Fibroblast of gingiva (primary cell): ENCODE measurements at regions not wholly inside any gene's neighbourhood (a gene's known extent, or its start where the extent isn't known, plus 50 kb on each side); places are given as distances from the start of the nearest gene placed in this dataset.
"Not testable (repeated sequence)": the region's sequence is repeated elsewhere in the genome, so short reads cannot be mapped to it uniquely, and the experiment has no call there.

ENCODE experiments used
- DNase-seq: peaks from one replicate; pipeline ENCODE4 v3.0.0-alpha.2; 2011; ENCODE audit warnings: low read depth

DNA sequence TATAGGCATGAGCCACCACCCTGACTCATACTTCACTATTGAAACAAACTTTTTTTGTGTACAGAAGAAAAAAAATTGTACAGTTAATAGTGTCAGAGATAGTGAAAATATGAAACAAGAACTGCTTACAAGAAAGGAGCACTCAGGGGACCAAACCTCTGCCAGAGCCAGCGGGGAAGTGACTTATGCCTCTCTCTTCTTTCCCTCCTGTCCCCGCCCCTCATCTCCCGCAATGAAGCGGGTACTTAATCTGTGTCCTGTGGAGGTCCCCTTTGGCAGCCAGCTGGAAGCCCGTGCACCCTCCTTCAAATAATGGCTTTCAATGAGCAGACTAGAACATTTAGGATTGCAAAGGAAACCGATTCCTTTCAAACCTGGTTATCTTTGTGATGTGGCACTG lies 51.5 kb downstream of the PPIAL4A start:
- DNase-seq = not testable (repeated sequence)

DNA sequence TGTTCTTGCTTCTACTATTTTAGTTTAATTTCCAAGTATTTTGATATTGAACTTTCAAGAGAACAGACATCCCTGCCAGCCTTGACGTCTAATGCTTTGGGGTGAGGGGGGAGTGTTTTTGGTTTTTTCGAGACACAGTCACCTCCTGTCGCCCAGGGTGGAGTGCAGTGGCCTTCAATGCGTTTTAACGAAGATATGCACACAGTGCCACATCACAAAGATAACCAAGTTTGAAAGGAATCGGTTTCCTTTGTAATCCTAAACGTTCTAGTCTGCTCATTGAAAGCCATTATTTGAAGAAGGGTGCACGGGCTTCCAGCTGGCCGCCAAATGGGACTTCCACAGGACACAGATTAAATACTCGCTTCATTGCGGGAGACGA lies 52.3 kb downstream of the PPIAL4A start:
- DNase-seq = not testable (repeated sequence)

DNA sequence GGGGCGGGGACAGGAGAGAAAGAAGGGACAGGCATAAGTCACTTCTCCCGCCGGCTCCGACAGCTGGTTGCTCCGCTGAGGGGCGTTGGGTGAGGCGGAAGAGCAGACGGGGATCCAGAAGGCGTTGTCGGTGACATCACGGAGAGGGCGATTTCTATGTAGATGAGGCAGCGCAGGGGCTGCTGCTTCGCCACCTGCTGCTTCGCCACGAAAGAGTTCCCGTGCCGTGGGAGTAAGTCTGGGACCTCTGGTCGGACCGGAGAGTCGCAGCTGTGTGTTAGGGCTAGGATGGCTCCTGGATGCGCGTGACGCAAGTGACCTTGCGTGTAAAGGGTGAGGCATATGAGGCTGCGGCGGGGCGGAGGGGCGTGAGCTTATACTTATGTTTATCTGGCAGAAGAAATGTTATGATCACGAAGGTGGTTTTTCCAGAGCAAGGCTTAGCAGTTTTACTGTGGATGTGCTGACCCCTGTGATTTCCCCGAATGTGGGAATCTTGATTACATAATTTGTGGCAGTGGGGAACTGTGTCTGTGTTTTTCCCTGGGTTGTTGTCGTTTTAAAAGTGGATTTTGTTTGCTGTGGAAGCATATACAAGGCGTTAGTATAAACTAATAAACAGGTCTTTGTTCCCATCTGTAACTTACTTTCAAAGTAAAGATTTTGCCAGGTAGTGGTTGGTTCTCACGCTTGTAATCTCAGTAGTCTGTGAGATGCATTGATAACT lies 52.8 kb downstream of the PPIAL4A start:
- not testable (repeated sequence) for DNase-seq

DNA sequence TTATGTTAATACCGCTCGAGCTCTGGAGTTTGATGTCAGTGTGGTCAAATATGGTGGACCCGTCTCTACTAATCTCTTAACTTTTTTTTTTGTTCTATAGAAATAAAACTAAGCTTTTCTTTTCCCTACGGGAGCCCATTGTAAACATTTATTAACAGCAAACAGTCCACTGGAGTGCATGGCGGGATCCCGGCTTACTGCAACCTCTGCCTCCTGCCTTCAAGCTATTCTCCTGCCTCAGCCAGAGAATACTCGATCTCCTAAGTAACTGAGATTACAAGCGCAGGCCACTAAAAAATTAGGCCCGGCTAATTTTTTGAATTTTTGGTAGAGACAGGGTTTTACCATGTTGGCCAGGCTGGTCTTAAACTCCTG lies 53.4 kb downstream of the PPIAL4A start:
- DNase-seq = not testable (repeated sequence)

GRCh38 chr1:120944691-120945090 lies 55.1 kb downstream of the PPIAL4A start:
- DNase-seq = not testable (repeated sequence)

DNA sequence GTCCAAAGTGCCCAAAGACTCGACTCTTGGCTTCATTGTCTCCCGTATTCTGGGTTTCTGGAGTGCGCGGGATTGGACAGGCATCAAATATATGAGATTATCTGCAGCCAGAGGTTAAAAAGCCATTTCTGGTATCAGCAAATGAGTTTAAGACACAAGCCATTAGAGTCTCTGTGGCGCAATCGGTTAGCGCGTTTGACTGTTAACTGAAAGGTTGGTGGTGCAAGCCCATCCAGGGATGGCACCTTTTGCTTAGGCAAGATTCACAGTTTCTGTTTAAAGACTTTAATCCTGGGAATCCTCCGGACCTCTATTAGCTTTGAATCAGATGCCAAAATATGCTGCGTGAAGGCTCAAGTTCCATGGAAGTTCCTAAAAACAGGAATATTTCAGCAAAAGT lies 55.6 kb downstream of the PPIAL4A start:
- DNase-seq = not testable (repeated sequence)

DNA sequence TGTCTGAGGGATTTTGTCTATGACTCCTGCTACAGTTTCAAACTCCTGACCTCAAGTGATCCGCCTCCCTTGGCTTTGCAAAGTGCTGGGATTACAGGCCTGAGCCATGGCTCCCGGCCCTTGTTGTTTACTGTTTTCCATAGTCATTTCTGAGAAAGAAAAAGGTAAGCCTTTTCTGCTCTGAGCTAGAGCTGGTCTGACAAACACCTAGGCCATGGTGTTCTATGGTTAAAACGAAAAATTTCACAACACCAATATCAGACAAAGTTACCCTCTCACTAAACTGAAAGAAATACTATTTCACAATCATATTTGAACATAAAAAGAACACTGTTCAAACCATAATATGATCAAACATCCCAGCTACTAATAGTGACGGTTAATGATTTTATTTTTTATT lies 57.5 kb downstream of the PPIAL4A start:
- not testable (repeated sequence) for DNase-seq

- DNase-seq = not testable (repeated sequence)
These were observed 60.2 kb downstream of the PPIAL4A start for GRCh38 chr1:120949724-120950123.

- not testable (repeated sequence) for DNase-seq
These were observed 61.1 kb downstream of the PPIAL4A start for GRCh38 chr1:120950633-120951032.

DNA sequence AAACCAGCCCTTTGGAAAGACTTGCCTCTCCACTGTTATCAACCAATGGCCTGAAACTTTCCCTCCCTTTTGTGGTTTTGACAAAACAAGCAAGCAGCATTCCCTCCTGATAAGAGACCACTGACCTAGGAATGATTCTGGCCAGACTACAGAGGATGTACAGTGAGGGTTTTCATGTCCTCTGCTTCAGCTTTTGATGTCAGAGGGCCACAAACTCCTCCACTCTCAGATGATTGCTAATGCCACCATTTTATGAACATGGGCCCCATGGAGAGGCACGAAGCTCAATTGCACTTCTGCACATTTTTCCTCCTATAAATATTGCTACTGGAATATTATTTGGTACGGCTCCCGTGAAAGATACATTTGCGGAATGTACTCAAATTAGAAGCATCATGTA lies 61.5 kb downstream of the PPIAL4A start:
- DNase-seq = not testable (repeated sequence)

DNA sequence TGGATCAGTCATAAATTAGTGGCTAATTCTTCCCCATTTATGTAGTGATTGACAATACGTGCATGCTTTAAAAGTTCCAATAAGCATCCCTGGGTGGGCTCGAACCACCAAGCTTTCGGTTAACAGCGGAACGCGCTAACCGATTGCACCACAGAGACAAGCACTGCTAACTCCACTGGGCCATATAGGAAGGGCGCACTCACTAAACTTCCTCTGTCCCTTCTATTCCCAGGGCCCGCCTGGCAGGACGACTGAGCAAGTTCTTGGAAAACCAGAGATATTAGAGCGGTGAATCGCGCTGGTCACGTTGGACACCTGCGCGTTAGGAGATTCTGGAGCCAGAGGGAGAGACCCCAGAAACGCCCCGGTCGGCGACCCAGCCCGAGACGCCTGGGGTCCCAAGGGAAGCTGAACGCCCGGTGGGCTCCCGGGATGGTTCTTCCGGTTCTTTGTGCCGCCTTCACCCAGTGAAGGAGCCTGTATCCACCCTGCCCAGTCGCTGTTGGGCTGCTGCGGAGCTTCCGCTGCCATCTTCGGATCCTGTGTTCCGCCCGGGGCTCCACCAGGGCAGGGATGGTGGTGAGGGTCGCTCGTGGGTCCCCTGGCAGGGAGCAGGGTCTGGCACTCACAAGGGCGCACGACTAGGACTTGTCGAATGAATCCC lies 62.8 kb downstream of the PPIAL4A start:
- not testable (repeated sequence) for DNase-seq

DNA sequence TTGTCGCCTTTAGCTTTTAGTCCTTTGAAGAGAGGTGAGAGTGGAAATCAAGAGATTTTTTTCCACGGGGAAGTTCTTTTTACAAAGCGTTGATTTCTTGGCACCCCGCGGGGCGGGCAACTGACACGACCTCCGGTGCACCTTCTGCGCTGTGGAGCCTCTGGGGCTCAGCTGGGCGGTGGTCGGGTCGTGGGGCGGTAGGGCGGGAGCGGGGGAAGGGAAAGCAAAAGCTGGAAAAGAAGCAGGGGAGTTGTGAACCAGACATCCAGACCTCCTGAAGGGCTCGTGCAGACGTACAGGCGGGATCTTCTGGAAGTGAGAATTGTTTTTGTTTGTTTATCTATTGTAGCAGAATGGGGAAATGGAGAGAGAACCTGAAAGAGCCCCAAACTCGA lies 63.3 kb downstream of the PPIAL4A start:
- not testable (repeated sequence) for DNase-seq

DNA sequence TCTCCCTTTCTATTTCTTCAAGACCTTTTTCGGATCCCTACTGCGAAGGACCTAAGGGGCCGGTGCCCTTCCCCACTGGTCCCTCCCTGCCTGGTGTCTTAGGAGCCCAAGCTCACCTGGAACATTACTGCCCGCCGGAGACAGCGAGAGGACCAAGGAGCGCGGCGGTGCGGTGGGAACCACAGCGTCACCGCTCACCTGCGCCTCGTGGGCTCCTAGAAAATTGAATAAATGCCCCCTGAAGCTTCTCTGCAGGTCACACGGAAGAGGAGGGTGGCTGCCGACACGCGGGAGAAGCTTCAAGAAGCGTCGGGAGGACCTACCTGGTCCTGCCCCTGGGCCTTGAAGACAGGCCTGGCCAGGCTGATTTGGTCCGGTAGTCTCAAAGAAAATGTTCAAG lies 65.2 kb downstream of the PPIAL4A start:
- DNase-seq = no peak

GRCh38 chr1:120955961-120956360 lies 66.4 kb downstream of the PPIAL4A start:
- not testable (repeated sequence) for DNase-seq

DNA sequence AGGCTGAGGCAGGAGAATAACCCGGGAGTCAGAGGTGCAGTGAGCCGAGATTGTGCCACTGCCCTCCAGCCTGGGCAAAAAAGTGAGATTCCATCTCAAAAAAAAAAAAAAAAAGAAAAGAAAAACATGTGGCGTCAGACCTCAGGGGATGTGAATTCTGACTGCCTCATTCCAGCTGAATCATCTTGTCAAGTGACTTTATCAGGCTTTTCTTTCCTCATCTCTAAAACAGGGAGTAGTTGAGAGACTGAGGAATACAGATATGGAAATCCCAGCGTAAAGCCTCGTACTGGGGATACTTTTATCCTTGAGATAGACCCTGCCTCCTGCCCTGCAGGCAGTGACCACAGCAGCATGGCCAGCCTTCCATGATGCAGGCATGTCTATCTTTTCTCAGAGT lies 76.4 kb downstream of the PPIAL4A start:
- not testable (repeated sequence) for DNase-seq

- peak; percentile 3 for DNase-seq
These were observed 83.3 kb downstream of the PPIAL4A start for GRCh38 chr1:120972863-120973262.

- not testable (repeated sequence) for DNase-seq
These were observed 84.3 kb downstream of the PPIAL4A start for GRCh38 chr1:120973836-120974235.

DNA sequence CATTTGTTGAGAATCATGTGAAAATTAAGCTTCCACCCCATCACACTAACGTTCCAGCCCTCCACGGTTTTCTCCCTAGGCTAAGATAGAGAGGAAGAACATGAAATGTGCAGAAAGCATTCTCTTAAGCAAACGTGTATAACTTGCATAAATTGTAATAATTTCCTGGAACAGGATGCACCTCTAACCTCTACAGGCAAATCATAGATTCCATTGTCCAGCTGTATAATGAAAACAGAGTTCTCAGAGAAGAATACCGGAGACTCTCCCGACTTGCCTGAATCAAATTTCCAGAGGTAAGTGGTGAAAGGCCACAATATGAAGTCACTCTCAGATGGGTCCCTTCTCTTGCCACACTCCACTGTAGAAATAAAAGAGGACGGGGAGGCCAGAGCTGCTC lies 87.7 kb downstream of the PPIAL4A start:
- DNase-seq = not testable (repeated sequence)

DNA sequence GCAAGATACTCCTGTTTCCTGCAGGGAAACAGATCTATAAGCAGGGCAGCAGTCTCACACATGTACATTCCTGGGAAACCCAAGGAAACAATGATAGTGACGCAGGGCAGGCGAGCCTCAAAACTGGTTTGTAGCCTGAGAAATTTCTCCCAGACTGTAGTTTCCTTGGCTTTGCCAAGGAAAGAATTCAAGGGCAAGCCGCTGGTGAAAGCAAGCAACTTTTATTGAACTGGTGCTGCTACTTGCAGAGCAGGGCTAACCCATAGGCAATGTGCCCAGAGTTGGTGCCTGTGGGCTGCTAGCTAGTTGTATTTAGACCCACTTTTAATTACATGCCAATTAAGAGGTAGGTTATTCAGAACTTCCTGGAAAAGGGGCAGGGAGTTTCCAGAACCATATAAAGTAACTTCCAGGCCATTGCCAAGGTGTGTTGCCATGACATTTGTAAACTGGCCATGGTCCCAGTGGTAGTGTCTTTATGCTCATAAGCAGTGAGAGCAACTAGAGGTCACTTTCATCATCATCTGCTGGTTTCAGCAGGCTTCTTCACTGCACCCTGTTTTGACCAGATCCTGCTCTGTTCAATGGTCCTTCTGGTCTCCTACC lies 92.0 kb downstream of the PPIAL4A start:
- not testable (repeated sequence) for DNase-seq

- not testable (repeated sequence) for DNase-seq
These were observed 105.0 kb downstream of the PPIAL4A start for GRCh38 chr1:120994614-120995013.

DNA sequence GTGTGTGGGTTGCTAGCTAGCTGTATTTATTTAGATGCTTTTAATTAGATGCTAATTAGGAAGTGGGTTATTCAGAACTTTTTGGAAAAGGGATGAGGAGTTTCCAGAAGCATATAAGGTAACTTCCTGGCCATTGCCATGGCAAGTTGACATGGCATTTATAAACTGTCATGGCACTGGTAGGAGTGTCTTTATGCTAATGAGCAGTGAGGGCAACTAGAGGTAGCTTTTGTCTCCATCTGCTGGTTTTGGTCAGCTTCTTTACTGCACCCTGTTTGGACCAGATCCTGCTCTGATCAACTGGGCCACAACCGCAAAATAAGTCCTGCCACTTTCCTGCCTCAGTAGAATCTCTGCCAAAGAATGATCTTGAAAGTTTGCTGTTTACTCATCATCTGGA lies 105.5 kb downstream of the PPIAL4A start:
- DNase-seq = not testable (repeated sequence)

- not testable (repeated sequence) for DNase-seq
These were observed 111.6 kb downstream of the PPIAL4A start for GRCh38 chr1:121001090-121001726.

- DNase-seq = not testable (repeated sequence)
These were observed 113.7 kb downstream of the PPIAL4A start for GRCh38 chr1:121003230-121003629.
